ENCODE measurements at regions not wholly inside any gene's neighbourhood (a gene's known extent, or its start where the extent isn't known, plus 50 kb on each side); places are given as distances from the start of the nearest gene placed in this dataset.

DNA sequence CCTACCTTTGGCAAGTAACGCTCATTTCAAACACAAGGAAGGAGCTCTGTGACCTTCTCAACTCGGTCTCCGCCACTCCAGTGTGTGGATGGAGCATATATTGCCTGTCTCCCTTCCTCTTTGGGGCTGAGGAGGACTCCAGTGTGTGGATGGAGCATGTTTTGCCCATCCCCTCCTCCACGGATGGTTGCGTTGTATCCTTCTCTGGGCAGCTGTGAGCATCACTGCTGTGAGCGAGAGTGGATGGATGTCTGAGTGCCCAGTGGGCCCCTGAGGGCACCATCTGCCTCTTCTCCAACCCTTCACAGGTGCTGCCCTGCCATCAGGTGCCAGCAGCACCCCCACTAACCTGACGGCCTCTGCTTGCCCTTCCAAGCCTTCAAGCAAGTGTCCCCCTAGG lies 186.2 kb downstream of the TEX29 start:
- no peak for ATAC-seq
- Histone ChIP-seq H3K4me1 (no peaks in the 10 kb centered on the region), H3K4me3 (no peak overlapping the region), H3K9me3 (no peaks in the 10 kb centered on the region), H3K27me3 (peaks cover 11% of the 10 kb centered on the region), H3K36me3 (no peaks in the 10 kb centered on the region), H3K27ac (no peak overlapping the region)
- intact Hi-C loops (cut with DNase I): no loop called here
- DNase-seq: no peak
- TF ChIP-seq, protein P1, sequence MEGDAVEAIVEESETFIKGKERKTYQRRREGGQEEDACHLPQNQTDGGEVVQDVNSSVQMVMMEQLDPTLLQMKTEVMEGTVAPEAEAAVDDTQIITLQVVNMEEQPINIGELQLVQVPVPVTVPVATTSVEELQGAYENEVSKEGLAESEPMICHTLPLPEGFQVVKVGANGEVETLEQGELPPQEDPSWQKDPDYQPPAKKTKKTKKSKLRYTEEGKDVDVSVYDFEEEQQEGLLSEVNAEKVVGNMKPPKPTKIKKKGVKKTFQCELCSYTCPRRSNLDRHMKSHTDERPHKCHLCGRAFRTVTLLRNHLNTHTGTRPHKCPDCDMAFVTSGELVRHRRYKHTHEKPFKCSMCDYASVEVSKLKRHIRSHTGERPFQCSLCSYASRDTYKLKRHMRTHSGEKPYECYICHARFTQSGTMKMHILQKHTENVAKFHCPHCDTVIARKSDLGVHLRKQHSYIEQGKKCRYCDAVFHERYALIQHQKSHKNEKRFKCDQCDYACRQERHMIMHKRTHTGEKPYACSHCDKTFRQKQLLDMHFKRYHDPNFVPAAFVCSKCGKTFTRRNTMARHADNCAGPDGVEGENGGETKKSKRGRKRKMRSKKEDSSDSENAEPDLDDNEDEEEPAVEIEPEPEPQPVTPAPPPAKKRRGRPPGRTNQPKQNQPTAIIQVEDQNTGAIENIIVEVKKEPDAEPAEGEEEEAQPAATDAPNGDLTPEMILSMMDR (IDR thresholded peaks at IDR 0.05): no peak

GRCh38 chr13:111508164-111508870 lies 187.9 kb downstream of the TEX29 start:
- ATAC-seq (no peak), DNase-seq (no peak)
- H3K27ac ChIP-seq: no peak overlapping the region
- intact Hi-C loops (cut with DNase I): no loop called here
- H3K27me3 ChIP-seq: peaks cover 11% of the 10 kb centered on the region
- TF ChIP-seq, protein P1 (IDR thresholded peaks at IDR 0.05): no peak
- H3K4me1 ChIP-seq: no peaks in the 10 kb centered on the region
- no peaks in the 10 kb centered on the region for H3K9me3 ChIP-seq
- no peaks in the 10 kb centered on the region for H3K36me3 ChIP-seq
- no peak overlapping the region for H3K4me3 ChIP-seq

- no peaks in the 10 kb centered on the region for H3K36me3 ChIP-seq
Observed at GRCh38 chr13:111508902-111509509, 188.6 kb downstream of the TEX29 start.

GRCh38 chr13:111510502-111511218 lies 190.2 kb downstream of the TEX29 start:
- Histone ChIP-seq H3K27ac (no peak overlapping the region), H3K27me3 (peaks cover 24% of the 10 kb centered on the region), H3K36me3 (no peaks in the 10 kb centered on the region), H3K9me3 (no peaks in the 10 kb centered on the region), H3K4me3 (no peak overlapping the region), H3K4me1 (no peaks in the 10 kb centered on the region)
- intact Hi-C loops (cut with DNase I): no loop called here
- ATAC-seq (no peak), DNase-seq (no peak)
- TF ChIP-seq, protein P1 (IDR thresholded peaks at IDR 0.05): no peak

More at GRCh38 chr13:111508902-111509509, 188.6 kb downstream of the TEX29 start:
- intact Hi-C loops (cut with DNase I): no loop called here
- H3K27ac ChIP-seq: no peak overlapping the region
- no peaks in the 10 kb centered on the region for H3K4me1 ChIP-seq
- TF ChIP-seq, protein P1 (IDR thresholded peaks at IDR 0.05): no peak
- H3K4me3 ChIP-seq: no peak overlapping the region
- ATAC-seq (no peak), DNase-seq (no peak)
- H3K27me3 ChIP-seq: peaks cover 12% of the 10 kb centered on the region
- H3K9me3 ChIP-seq: no peaks in the 10 kb centered on the region

DNA sequence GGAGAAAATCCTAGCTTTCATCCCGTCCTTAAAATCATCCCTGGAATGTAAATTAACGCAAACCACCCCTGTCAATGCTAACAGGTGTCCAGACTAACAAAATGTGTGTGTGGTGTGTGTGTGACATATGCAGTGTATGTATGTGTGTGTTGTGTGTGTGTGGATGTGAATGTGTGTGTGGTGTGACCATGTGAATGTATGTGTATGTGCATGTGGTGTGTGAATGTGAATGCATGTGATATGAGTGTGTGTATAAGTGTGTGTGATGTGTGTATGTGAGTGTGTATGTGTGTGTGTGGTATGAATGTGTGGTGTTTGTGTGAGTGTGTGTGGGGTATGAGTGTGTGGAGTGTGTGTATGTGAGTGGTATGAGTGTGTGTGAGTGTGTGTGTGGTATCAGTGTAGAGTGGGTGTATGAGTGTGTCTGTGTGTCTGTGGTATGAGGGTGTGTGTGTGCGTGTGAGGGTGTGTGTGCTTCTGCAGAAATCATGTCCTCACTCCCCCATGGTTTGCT lies 190.8 kb downstream of the TEX29 start:
- TF ChIP-seq, protein P1 (IDR thresholded peaks at IDR 0.05): no peak
- intact Hi-C loops (cut with DNase I): no loop called here
- no peak for DNase-seq
- no peak overlapping the region for H3K4me3 ChIP-seq
- H3K27ac ChIP-seq: no peak overlapping the region
- H3K9me3 ChIP-seq: no peaks in the 10 kb centered on the region
- no peaks in the 10 kb centered on the region for H3K36me3 ChIP-seq
- H3K27me3 ChIP-seq: peaks cover 30% of the 10 kb centered on the region
- no peak for ATAC-seq
- H3K4me1 ChIP-seq: no peaks in the 10 kb centered on the region

Data from upper lobe of right lung (tissue), 1 donor.